ENCODE measurements at regions not wholly inside any gene's neighbourhood (a gene's known extent, or its start where the extent isn't known, plus 50 kb on each side); places are given as distances from the start of the nearest gene placed in this dataset.

DNA sequence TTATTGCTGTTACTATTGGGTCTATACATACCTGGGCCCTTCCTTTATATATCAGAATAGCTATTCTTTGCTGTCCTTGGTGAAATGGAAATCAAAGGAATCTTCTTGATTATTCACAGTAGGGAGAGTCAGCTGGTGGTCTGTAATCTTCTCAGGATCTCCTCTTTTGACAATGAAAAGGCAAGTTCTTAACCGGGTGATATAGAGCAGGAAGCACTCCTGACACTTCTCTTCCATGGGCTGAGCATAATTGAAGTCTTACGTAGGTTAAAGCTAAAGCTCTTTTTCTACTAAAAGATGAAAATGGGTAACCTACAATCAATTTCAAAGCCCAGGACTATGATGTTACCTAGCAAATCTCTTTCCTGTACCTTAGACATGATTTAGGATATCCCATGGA lies 274.9 kb upstream of the LCORL start:
- no peak for TF ChIP-seq ZNF205 (CRISPR knock-in tag; IDR thresholded peaks at IDR 0.05)
- no peak for TF ChIP-seq SMAD1 (CRISPR knock-in tag; IDR thresholded peaks at IDR 0.05; ENCODE audit: borderline replicate concordance, low read depth)
- TF ChIP-seq, protein P1, sequence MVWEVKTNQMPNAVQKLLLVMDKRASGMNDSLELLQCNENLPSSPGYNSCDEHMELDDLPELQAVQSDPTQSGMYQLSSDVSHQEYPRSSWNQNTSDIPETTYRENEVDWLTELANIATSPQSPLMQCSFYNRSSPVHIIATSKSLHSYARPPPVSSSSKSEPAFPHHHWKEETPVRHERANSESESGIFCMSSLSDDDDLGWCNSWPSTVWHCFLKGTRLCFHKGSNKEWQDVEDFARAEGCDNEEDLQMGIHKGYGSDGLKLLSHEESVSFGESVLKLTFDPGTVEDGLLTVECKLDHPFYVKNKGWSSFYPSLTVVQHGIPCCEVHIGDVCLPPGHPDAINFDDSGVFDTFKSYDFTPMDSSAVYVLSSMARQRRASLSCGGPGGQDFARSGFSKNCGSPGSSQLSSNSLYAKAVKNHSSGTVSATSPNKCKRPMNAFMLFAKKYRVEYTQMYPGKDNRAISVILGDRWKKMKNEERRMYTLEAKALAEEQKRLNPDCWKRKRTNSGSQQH (CRISPR knock-in tag; IDR thresholded peaks at IDR 0.05; ENCODE audit: low read depth), result no peak
- TF ChIP-seq ZBTB42 (CRISPR knock-in tag; IDR thresholded peaks at IDR 0.05), result no peak
- TF ChIP-seq MTF2 (CRISPR knock-in tag; IDR thresholded peaks at IDR 0.05; ENCODE audit: borderline replicate concordance), result no peak
- no peak for TF ChIP-seq ELF4 (CRISPR knock-in tag; IDR thresholded peaks at IDR 0.05; ENCODE audit: borderline replicate concordance)
- TF ChIP-seq ZFP36L2 (CRISPR knock-in tag; IDR thresholded peaks at IDR 0.05), result no peak
- no peak for TF ChIP-seq NCOA1 (CRISPR knock-in tag; IDR thresholded peaks at IDR 0.05)
- no peak for TF ChIP-seq ZNF672 (CRISPR knock-in tag; IDR thresholded peaks at IDR 0.05)
- no peak for TF ChIP-seq GATA4 (IDR thresholded peaks at IDR 0.05; ENCODE audit: borderline replicate concordance, low read depth)
- no peak for TF ChIP-seq ZBTB7B (CRISPR knock-in tag; IDR thresholded peaks at IDR 0.05)
- TF ChIP-seq KDM2A (CRISPR knock-in tag; IDR thresholded peaks at IDR 0.05; ENCODE audit: borderline replicate concordance, low read depth), result no peak
- TF ChIP-seq JUN (CRISPR knock-in tag; IDR thresholded peaks at IDR 0.05), result no peak
- Histone ChIP-seq H3K27me3 (ENCODE audit: control insufficient read depth in 1 of 2, insufficient read depth in 2 of 2, low read length in 2 of 2) (no peaks in the 10 kb centered on the region), H4K20me1 (ENCODE audit: insufficient read depth, low read length) (no peaks in the 10 kb centered on the region), H3K36me3 (replicated peaks in 1 of 2; ENCODE audit: control insufficient read depth in 1 of 2, insufficient read depth in 2 of 2, low read length in 2 of 2) (no peaks in the 10 kb centered on the region), H3K9ac (ENCODE audit: insufficient read depth, low read depth, low read length) (no peak overlapping the region), H3K27ac (ENCODE audit: extremely low read length, insufficient read depth, low read length) (no peak overlapping the region), H3K4me2 (ENCODE audit: low read depth, low read length) (no peak overlapping the region), H2AFZ (ENCODE audit: low read length) (no peak overlapping the region), H3K79me2 (ENCODE audit: insufficient read depth, low read length) (no peaks in the 10 kb centered on the region), H3K4me3 (replicated peaks in 1 of 3; ENCODE audit: insufficient read depth in 1 of 3, low read depth in 2 of 3, low read length in 3 of 3) (no peak overlapping the region), H3K9me3 (ENCODE audit: low read length) (no peaks in the 10 kb centered on the region), H3K4me1 (ENCODE audit: insufficient read depth, low read length) (no peaks in the 10 kb centered on the region)
- in situ Hi-C loops (cut with HindIII; ENCODE audit: extremely low pct_ligation_motif_present, low pct_unique_long_range_greater_than_20kb), result no loop called here
- 39% methylated on average over 2 of the region's 2 CpGs for WGBS (ENCODE audit: low lambda C conversion rate)
- FAIRE-seq, result no peak
- ChIA-PET POLR2A (no interaction called here), CTCF (ENCODE audit: low intra/inter-chr PET ratio, low total read pairs) (no interaction called here)
- no TSS peak for BruUV-seq (replicated peaks)
- no peak for DNase-seq (ENCODE audit: low spot score)
- no peak for ATAC-seq
- intact Hi-C loops (cut with micrococcal nuclease; ENCODE audit: unreplicated experiment), result no loop called here

Data from HepG2 (cell line).